HepG2 (cell line): ENCODE measurements at regions not wholly inside any gene's neighbourhood (a gene's known extent, or its start where the extent isn't known, plus 50 kb on each side); places are given as distances from the start of the nearest gene placed in this dataset.

ENCODE experiments used
- NPAS2 ChIP-seq: sonication (generic); formaldehyde crosslinking; IDR thresholded peaks from 2 replicates; pipeline ENCODE4 v1.8.0; 2022; ENCODE audit warnings: mild to moderate bottlenecking, missing genetic modification reagents, borderline replicate concordance
- ZNF274 ChIP-seq: sonication (generic); formaldehyde crosslinking; IDR thresholded peaks from 2 replicates; pipeline ENCODE4 v1.5.1; 2020; ENCODE audit warnings: mild to moderate bottlenecking, missing genetic modification reagents

- TF ChIP-seq ZNF274 (CRISPR knock-in tag), result no peak
- TF ChIP-seq NPAS2 (CRISPR knock-in tag), result no peak
Measured at GRCh38 chr1:36743286-36744005, 260.7 kb upstream of the CSF3R start.
